Right kidney (tissue), 1 donor: ENCODE measurements at regions not wholly inside any gene's neighbourhood (a gene's known extent, or its start where the extent isn't known, plus 50 kb on each side); places are given as distances from the start of the nearest gene placed in this dataset.
"Not testable (repeated sequence)": the region's sequence is repeated elsewhere in the genome, so short reads cannot be mapped to it uniquely, and the experiment has no call there.

Experiments used
- DNase-seq: peaks from one replicate; pipeline ENCODE4 v3.0.0-alpha.2; 2016

DNA sequence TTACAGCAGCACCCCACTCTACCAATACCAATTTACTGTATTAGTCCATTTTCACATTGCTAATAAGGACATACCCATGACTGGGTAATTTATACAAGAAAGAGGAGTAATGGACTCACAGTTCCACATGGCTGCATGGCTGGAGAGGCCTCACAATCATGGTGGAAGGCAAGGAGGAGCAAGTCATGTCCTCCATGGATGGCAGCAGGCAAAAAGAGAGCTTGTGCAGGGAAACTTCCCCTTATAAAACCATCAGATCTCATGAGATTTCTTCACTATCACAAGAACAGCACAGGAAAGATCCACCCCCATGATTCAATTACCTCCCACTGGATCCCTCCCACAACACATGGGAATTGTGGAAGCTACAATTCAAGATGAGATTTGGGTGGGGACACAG, 1281.3 kb upstream of the TMEM132C start:
- not testable (repeated sequence) for DNase-seq

DNA sequence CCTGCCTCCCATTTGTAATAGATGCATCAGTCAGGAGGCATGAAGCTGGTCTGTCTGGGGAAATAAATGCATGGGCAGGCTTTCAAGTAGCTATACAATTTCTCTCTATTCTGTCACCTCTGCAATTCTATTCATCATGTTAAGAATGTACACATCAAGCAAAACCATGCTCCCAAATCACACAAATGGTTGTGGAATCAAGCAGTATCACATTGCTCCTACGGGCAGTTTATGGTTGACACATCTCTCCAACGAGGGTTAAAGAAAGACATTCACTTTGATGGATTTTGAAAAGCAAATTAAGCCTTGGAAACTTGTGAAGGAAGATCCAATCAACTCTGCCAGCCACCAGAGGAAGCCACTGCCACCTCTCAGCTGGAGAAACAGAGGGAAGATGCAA, 1277.4 kb upstream of the TMEM132C start:
- DNase-seq: no peak

DNA sequence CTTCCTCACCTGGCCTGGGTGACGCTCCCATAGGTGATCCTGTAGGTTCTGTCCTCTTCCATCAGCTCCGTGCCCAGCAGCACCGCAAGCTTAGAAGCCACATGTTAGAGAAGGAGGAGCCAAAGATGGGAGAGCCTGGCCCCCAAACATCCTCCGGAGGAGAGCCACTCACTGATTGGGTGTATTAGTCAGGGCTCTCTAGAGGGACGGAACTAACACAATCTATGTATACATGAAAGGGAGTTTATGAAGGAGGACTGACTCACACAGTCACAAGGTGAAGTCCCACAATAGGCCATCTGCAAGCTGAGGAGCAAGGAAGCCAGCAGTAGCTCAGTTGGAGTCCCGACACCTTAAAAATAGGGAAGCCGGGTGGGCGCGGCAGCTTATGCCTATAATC, 1273.1 kb upstream of the TMEM132C start:
- no peak for DNase-seq

DNA sequence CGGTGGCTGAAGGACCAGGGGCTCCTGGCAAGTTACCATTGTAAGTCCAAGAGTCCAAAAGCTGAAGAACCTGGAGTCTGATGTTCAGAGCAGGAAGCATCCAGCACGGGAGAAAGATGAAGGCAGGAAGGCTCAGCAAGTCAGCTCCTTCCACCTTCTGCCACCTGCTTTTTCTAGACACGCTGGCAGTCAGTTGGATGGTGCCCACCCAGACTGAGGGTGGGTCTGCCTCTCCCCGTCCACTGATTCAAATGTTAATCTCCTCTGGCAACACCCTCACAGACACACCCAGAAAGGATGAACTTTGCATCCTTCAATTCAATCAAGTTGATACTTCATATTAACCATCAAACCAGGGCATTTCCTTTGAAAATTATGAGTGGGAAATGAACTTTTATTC, 1272.4 kb upstream of the TMEM132C start:
- no peak for DNase-seq

DNA sequence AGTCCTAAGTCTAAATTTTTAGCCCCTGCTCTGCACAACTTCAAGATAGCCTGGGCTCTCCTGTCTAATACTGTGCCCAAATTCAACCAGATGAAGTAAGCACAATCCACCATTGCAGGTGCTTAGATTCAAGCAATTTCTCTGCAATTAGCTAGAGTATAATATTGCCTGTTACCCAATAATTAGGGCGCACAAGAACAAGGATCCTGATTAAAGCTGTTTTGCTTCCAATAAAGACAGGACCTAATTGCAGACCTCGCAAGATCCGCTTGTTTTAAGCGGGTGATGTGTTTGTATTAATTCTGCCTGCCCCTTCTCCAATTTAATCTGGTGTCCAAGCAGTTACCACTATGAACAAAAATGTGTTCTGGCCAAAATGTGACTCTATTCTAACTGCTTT, 1268.9 kb upstream of the TMEM132C start:
- no peak for DNase-seq

GRCh38 chr12:126998747-126999285, 1268.2 kb upstream of the TMEM132C start:
- no peak for DNase-seq

- no peak for DNase-seq
Measured at GRCh38 chr12:126999352-126999751, 1267.6 kb upstream of the TMEM132C start.

DNA sequence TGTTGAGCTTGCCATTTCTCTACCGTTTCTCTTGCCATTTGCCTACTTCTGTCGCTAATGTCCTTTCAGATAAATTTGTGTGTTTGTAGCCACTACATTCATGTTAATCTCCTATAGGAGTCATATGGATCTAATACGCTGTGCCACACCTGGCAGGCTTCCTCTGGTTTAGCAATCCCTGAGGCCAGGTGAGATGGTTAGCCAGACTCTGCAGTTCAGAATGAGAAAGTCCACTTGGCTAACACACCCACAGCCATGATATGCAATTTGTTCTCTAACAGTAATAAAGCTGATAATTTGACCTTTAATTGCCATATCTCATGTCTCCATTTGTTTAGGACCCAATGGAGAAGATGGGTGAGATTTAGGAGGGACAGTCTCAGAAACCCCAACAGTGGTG, 1261.6 kb upstream of the TMEM132C start:
- DNase-seq: no peak

- no peak for DNase-seq
Measured at GRCh38 chr12:127006972-127007371, 1260.0 kb upstream of the TMEM132C start.

- no peak for DNase-seq
Measured at GRCh38 chr12:127008755-127009403, 1258.1 kb upstream of the TMEM132C start.

DNA sequence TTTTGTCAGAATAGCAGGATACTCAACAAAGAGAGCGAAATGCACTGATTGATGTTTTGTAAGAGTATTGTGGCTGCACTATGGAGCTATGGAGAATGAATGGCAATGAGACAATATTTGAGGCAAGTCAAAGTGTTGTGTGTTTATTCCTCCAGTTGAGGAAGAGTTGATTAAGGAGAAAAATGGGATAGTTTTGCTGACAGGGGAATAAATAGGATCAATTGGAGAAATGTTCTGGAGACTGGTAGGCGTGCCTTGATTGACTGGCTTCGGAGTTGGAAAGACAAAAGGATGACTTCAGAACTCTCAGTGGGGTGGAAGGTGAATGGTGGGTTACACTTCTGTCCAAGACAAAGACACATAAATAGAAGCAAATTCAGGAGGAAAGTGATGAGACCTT, 1254.9 kb upstream of the TMEM132C start:
- no peak for DNase-seq

DNA sequence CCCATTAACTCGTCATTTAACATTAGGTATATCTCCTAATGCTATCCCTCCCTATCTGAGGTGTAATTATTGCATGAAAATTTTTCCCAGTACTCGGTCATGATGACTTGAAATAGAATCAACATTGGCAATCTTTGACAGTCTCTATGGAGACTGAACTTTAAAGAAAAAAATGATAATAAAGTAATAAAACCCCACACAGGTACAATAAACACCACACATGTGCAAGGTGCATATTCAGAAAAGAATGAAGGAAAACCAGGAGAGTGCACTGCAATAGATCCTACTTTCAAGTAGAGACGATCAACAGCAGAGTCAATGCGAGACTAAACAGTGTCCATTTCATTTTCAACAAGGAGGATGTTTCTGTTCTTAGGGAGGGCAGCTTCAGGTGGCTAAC, 1253.8 kb upstream of the TMEM132C start:
- DNase-seq: no peak

DNA sequence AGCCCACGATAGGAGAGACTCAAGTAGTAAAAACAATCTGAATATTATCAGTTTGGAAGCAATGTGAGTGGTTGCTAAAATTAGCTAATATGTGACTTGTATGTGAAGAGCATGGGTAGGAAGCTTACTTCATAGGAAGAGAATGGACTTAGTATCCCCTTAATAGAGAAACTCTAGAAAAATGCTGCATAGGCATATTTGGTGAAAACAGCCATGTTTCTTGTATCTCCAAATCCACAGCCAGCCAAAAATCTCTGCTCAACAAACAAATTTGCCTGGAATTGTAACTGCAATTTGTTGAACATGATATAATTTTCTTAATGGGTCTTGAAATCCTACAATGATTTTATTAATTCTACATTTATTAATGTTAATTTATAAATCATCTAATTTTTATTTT, 1252.9 kb upstream of the TMEM132C start:
- DNase-seq: no peak

GRCh38 chr12:127024791-127025190, 1242.2 kb upstream of the TMEM132C start:
- DNase-seq: no peak

DNA sequence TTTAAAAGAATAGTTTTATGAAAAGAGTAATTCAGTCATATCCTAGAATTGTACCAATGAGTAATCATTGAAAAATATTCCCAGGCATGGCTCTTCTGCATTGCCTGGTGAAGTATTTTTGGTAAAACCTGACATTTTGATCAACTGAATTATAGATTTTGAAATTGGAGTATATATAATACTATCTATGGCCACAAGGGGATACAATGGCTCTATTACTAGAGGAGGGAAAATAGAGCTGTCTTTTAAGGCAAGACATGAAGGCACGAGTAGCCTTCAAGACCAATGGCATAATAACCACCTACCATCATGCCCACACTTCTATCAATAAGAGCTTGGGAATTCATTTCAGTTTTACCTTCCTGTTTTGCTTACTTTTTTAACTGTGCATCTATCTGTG, 1241.4 kb upstream of the TMEM132C start:
- DNase-seq: no peak

DNA sequence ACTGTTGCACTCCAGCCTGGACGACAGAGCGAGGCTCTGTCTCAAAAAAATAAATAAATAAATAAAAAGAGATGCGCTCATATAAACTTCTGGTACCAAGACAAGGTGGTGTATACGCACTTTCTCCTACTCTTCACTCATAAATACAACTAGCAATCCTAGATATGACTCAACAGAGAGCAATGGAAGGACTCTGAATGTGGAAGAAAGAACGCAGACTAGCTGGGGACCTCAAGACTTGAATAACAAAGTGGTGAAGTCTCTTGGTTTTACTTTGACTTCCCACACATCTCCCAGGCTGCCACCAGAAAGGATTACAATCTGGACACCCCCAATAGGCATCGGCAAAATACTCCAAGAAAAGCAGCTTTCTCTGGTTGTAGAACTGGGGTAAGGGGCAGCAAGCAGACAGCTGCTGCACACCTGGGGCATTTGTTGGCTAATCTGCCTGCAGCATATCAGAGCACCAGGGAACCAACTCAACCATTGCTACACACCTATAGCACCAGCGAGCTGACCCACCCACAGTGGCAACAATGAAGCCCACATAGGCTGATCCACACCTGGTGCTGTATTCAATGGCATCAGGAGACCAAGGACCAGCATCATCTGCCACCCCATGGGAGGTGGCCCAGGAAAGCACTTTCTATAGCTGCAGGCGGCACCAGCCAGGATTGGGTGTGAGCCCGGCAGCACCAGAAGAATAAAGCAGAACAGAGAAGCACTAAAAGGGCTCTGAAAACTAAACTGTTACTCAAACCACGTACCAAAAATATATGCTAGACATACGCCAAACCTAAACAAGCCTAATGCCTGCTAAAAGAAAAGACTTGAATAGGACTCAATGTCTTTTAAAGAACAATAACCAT, 1231.7 kb upstream of the TMEM132C start:
- DNase-seq: no peak

DNA sequence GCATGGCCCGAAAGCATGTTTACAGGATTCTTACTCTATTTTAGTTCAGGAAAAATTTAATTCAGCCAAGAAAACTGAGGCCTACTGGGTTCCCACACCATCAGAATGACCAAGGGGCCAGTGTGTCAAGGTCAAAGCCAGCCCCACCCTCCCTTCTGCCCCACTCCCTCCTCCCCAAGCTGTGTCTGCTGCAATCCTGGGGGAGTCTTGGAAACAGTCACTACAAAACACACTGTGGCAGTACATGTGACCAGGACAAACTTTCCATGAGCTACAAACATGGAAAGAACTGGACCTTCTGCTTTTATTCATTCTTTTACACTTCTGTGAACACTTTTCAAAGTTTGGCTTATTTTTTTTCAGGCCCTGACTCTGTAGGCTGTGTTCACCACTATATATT, 1228.8 kb upstream of the TMEM132C start:
- no peak for DNase-seq

DNA sequence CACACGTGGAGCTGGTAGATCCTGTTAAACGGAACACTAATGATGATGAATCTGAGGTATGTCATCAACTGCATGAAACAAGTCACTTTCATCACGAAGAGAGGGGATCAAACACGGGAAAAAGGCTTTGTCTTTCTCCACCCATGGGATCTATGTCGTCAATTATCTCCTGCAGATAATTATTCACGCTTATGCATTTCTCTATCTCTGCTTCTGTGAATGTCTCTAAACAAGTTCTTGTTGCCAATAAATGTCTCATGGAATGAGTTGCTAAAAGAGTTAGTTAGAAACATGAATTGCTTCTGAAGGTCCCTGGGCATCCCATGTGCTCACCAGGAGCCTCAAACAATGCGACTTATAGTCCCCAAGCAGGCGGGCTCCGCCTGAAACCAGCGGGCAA, 1228.2 kb upstream of the TMEM132C start:
- DNase-seq: no peak

- no peak for DNase-seq
Measured at GRCh38 chr12:127041985-127042625, 1224.9 kb upstream of the TMEM132C start.

DNA sequence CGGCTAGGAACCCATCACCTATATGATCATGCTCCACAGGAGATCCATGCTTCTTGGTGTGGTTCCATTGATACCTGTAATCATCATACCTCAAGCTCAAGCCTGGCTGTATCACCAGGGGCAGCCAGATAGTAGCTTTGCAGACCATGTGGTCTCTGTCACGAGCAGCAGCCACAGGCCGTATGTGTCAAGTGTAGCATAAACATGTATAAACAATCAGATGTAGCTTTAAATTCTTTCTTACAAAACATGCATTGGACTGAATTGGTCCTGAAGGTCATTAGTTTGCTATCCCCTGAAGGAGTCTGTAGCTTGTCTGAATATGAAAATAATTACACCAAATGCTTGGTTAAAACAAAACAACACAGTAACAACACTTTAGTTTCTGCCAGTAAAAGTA, 1223.2 kb upstream of the TMEM132C start:
- no peak for DNase-seq

DNA sequence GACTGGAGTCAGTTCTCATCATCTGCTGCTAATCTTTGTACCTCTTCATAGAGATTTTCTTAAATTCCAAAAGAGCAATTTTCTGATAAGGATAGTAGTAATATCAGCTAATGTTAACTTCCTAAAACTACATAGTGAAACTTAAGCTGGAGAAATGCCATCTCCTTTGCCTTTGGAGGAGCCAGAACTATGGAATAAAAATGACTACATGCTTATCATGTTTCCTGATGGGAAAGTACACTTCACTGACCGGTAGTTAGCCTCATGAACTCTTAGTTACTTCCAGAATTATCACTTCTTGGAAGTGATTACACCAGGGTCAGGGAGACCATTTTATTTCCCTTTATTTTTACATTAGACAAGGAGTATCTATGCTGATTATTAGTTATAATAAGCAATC, 1222.1 kb upstream of the TMEM132C start:
- DNase-seq: no peak

- no peak for DNase-seq
Measured at GRCh38 chr12:127046467-127046866, 1220.5 kb upstream of the TMEM132C start.

- no peak for DNase-seq
Measured at GRCh38 chr12:127048057-127048456, 1218.9 kb upstream of the TMEM132C start.
